Neural crest cell (in vitro differentiated cells): ENCODE measurements at regions not wholly inside any gene's neighbourhood (a gene's known extent, or its start where the extent isn't known, plus 50 kb on each side); places are given as distances from the start of the nearest gene placed in this dataset.

Experiments
- DNase-seq: peaks from one replicate; pipeline ENCODE4 v3.0.0; 2021; ENCODE audit warnings: low read depth, mixed read lengths, low spot score
- H3K27ac Mint-ChIP-seq: one replicate; pipeline ENCODE4 v1.8.0; 2021; ENCODE audit warnings: mild to moderate bottlenecking, mixed read lengths; ENCODE audit not compliant: unreplicated experiment
- H3K27me3 Mint-ChIP-seq: 2 replicates; pipeline ENCODE4 v1.8.0; 2021; ENCODE audit warnings: low read depth, mild to moderate bottlenecking, mixed read lengths
- H3K36me3 Mint-ChIP-seq: 2 replicates; pipeline ENCODE4 v1.8.0; 2021; ENCODE audit warnings: low read depth, mild to moderate bottlenecking, mixed read lengths
- H3K4me1 Mint-ChIP-seq: 2 replicates; pipeline ENCODE4 v1.8.0; 2021; ENCODE audit warnings: mixed read lengths
- H3K4me3 Mint-ChIP-seq: one replicate; pipeline ENCODE4 v1.8.0; 2021; ENCODE audit warnings: mild to moderate bottlenecking, mixed read lengths
- H3K9me3 Mint-ChIP-seq: 2 replicates; pipeline ENCODE4 v1.8.0; 2021; ENCODE audit warnings: mixed read lengths
- TF ChIP-seq, protein P1 (sequence below): fragments of 200-600 bp; sonication (generic); conservative IDR thresholded peaks from 2 replicates; pipeline ENCODE4 v1.5.0; 2021; ENCODE audit warnings: antibody characterized with exemption, mild to moderate bottlenecking

- TF ChIP-seq, protein P1, sequence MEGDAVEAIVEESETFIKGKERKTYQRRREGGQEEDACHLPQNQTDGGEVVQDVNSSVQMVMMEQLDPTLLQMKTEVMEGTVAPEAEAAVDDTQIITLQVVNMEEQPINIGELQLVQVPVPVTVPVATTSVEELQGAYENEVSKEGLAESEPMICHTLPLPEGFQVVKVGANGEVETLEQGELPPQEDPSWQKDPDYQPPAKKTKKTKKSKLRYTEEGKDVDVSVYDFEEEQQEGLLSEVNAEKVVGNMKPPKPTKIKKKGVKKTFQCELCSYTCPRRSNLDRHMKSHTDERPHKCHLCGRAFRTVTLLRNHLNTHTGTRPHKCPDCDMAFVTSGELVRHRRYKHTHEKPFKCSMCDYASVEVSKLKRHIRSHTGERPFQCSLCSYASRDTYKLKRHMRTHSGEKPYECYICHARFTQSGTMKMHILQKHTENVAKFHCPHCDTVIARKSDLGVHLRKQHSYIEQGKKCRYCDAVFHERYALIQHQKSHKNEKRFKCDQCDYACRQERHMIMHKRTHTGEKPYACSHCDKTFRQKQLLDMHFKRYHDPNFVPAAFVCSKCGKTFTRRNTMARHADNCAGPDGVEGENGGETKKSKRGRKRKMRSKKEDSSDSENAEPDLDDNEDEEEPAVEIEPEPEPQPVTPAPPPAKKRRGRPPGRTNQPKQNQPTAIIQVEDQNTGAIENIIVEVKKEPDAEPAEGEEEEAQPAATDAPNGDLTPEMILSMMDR, result no peak
- no peak for DNase-seq
- no peak overlapping the region for H3K27ac Mint-ChIP-seq
- no peak overlapping the region for H3K4me3 Mint-ChIP-seq
- no peaks in the 10 kb centered on the region for H3K27me3 Mint-ChIP-seq
- H3K4me1 Mint-ChIP-seq, result peaks cover 5% of the 10 kb centered on the region
- H3K36me3 Mint-ChIP-seq, result no peaks in the 10 kb centered on the region
- H3K9me3 Mint-ChIP-seq, result no peaks in the 10 kb centered on the region
Observed at GRCh38 chr10:78863140-78863905, 205.4 kb upstream of the ZMIZ1 start.

DNA sequence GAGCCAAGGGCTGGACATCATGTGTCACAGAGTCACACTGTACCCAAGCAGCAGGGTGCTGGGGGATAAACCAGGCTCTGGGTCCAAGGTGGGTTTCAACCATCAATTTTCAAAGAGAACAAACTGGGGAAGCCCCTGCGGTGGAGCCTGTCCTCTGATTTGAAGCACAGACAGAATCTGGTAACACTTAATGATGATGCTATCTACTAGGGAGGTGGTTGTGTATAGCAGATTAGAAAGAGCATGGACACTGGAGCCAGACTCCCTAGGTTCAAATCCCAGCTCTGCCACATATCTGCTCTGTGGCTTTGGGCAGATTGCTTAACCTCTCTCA is 204.9 kb upstream of the ZMIZ1 start:
- TF ChIP-seq, protein P1, result no peak
- no peaks in the 10 kb centered on the region for H3K36me3 Mint-ChIP-seq
- no peak overlapping the region for H3K27ac Mint-ChIP-seq
- no peaks in the 10 kb centered on the region for H3K27me3 Mint-ChIP-seq
- H3K4me3 Mint-ChIP-seq, result no peak overlapping the region
- H3K9me3 Mint-ChIP-seq, result no peaks in the 10 kb centered on the region
- H3K4me1 Mint-ChIP-seq, result peaks cover 5% of the 10 kb centered on the region
- DNase-seq, result no peak

GRCh38 chr10:78864761-78865537 is 203.8 kb upstream of the ZMIZ1 start:
- Mint-ChIP-seq H3K27me3 (no peaks in the 10 kb centered on the region), H3K9me3 (no peaks in the 10 kb centered on the region), H3K27ac (no peak overlapping the region), H3K4me3 (no peak overlapping the region), H3K36me3 (no peaks in the 10 kb centered on the region), H3K4me1 (peaks cover 5% of the 10 kb centered on the region)
- no peak for DNase-seq
- TF ChIP-seq, protein P1, result no peak

DNA sequence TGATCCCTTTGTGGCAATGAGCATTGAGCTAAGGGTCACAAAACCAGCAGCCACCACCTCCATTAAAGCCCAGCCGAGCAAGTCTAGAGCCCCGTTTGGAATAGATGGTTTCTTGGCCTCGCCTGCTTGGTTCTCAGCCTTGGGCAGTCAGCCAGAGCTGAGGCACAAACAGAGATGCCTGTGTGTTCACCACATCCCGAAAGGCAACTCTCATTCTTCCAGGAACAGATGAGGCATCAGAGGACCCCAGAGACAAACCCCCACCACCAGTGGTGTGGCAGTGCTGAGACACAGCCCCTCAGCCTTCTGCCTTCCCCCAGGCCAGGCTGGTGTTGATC is 203.3 kb upstream of the ZMIZ1 start:
- peaks cover 5% of the 10 kb centered on the region for H3K4me1 Mint-ChIP-seq
- H3K4me3 Mint-ChIP-seq, result no peak overlapping the region
- H3K9me3 Mint-ChIP-seq, result no peaks in the 10 kb centered on the region
- TF ChIP-seq, protein P1, result no peak
- no peak overlapping the region for H3K27ac Mint-ChIP-seq
- DNase-seq, result no peak
- no peaks in the 10 kb centered on the region for H3K27me3 Mint-ChIP-seq
- H3K36me3 Mint-ChIP-seq, result no peaks in the 10 kb centered on the region

GRCh38 chr10:78865931-78866717 is 202.6 kb upstream of the ZMIZ1 start:
- no peak overlapping the region for H3K27ac Mint-ChIP-seq
- peaks cover 5% of the 10 kb centered on the region for H3K4me1 Mint-ChIP-seq
- TF ChIP-seq, protein P1, result no peak
- no peaks in the 10 kb centered on the region for H3K27me3 Mint-ChIP-seq
- no peaks in the 10 kb centered on the region for H3K9me3 Mint-ChIP-seq
- no peak overlapping the region for H3K4me3 Mint-ChIP-seq
- no peaks in the 10 kb centered on the region for H3K36me3 Mint-ChIP-seq
- no peak for DNase-seq
